SU-DHL-6 (cell line): ENCODE measurements at regions not wholly inside any gene's neighbourhood (a gene's known extent, or its start where the extent isn't known, plus 50 kb on each side); places are given as distances from the start of the nearest gene placed in this dataset.

ENCODE experiments used
- CTCF ChIP-seq: fragments of 200-600 bp; sonication (generic); IDR thresholded peaks from one replicate; pipeline ENCODE4 v1.5.1; 2017; ENCODE audit warnings: antibody characterized with exemption, mild to moderate bottlenecking, low read length, moderate library complexity; ENCODE audit not compliant: insufficient read depth, poor library complexity, severe bottlenecking
- EZH2phosphoT487 ChIP-seq: fragments of 200-600 bp; sonication (generic), shearing (Covaris generic); conservative IDR thresholded peaks from 2 replicates; pipeline ENCODE4 v1.6.1; 2018; ENCODE audit warnings: mild to moderate bottlenecking, antibody characterized with exemption, low read length, moderate library complexity, mixed read lengths

- TF ChIP-seq CTCF (no peak), EZH2phosphoT487 (no peak)
Observed at GRCh38 chr11:38226684-38227083, 1628.6 kb upstream of the RAG2 start.
